Dendritic cell treated with granulocyte-macrophage colony-stimulating factor and Interleukin-4, amounts not matched to agents 40 ng/mL and 50 ng/mL, for 4 days (primary cell): ENCODE measurements at regions not wholly inside any gene's neighbourhood (a gene's known extent, or its start where the extent isn't known, plus 50 kb on each side); places are given as distances from the start of the nearest gene placed in this dataset.

Source experiments
- H3K27ac Mint-ChIP-seq: one replicate; pipeline ENCODE4 v1.8.0; 2022; ENCODE audit warnings: mild to moderate bottlenecking, mixed read lengths
- H3K27me3 Mint-ChIP-seq: one replicate; pipeline ENCODE4 v1.8.0; 2022; ENCODE audit warnings: mild to moderate bottlenecking, mixed read lengths
- H3K36me3 Mint-ChIP-seq: one replicate; pipeline ENCODE4 v1.8.0; 2022; ENCODE audit warnings: low read depth, mixed read lengths
- H3K4me1 Mint-ChIP-seq: one replicate; pipeline ENCODE4 v1.8.0; 2022; ENCODE audit warnings: low read depth, mixed read lengths
- H3K4me3 Mint-ChIP-seq: one replicate; pipeline ENCODE4 v1.8.0; 2022; ENCODE audit warnings: mild to moderate bottlenecking, moderate library complexity, mixed read lengths
- H3K9me3 Mint-ChIP-seq: one replicate; pipeline ENCODE4 v1.8.0; 2022; ENCODE audit warnings: mixed read lengths
- intact Hi-C: fragments of 100-400 bp; cut with micrococcal nuclease; formaldehyde crosslinking; loops from one replicate; pipeline ENCODE4 v1.15.0; 2022

DNA sequence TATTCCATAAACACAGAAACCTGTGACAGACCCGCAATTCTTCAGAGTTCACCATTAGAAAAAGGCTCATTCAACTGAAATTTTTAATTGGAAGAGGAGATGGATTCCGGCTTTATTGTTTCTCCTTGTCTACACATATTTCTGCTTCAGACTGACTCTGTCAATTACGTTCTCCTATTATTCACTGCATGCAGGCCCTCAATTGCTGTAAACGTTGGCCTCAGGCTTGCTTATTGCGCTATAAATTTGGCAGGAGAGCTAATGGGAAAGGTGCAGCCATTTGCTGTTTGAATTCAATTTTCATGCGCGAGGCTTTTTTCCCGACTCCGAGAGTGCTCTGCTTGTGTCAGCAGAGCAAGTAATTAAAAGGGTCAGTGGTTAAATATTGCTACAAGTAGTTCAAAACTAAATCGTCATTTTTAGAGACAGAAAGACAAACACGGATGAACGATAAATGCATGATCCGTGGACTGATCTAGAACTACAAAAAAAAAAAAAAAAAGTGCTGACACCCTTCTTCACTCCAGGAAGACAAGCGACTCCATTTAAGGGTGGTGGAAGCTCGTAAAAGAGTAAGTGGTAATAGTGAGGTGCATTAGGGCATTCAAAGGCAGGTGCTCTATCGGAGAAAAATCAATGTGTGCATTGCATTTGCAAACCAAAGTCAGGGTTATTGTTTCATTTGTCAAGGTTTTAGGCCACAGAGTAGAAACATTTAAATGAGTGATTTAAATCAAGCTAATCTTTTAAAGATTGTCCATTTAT lies 841.6 kb upstream of the FRG1 start:
- intact Hi-C loops, result no loop called here
- no peak overlapping the region for H3K4me3 Mint-ChIP-seq
- H3K4me1 Mint-ChIP-seq, result no peaks in the 10 kb centered on the region
- no peaks in the 10 kb centered on the region for H3K36me3 Mint-ChIP-seq
- peaks cover 25% of the 10 kb centered on the region for H3K9me3 Mint-ChIP-seq
- H3K27ac Mint-ChIP-seq, result no peak overlapping the region
- H3K27me3 Mint-ChIP-seq, result no peaks in the 10 kb centered on the region

DNA sequence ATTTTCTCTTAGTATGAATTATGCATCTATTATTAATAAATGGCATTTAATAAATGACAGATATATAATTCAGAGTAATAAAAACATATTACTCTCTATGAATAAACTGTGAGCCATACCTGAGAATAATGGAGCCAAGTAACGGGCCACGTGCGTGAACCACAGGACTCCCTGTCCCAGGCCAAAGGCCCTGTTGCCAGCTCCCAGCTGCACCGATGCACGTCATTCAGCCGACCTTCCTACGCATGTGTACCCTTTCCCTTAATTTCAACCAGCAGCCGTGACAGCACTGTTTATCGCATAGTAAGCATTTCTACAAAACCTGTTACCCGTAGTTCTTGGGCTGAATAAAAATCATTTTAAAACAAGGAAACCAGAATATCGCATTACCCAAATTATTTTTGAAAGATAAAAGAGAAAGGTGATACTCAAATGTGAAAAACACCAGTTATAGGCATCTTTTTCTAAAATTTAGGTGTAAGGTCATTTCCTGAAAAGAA lies 827.2 kb upstream of the FRG1 start:
- no peak overlapping the region for H3K27ac Mint-ChIP-seq
- intact Hi-C loops, result no loop called here
- H3K9me3 Mint-ChIP-seq, result no peaks in the 10 kb centered on the region
- H3K4me1 Mint-ChIP-seq, result no peaks in the 10 kb centered on the region
- no peaks in the 10 kb centered on the region for H3K36me3 Mint-ChIP-seq
- no peak overlapping the region for H3K4me3 Mint-ChIP-seq
- H3K27me3 Mint-ChIP-seq, result no peaks in the 10 kb centered on the region

GRCh38 chr4:189117426-189117825 lies 823.2 kb upstream of the FRG1 start:
- intact Hi-C loops, result no loop called here
- no peak overlapping the region for H3K27ac Mint-ChIP-seq
- H3K9me3 Mint-ChIP-seq, result no peaks in the 10 kb centered on the region
- no peaks in the 10 kb centered on the region for H3K4me1 Mint-ChIP-seq
- no peaks in the 10 kb centered on the region for H3K36me3 Mint-ChIP-seq
- H3K4me3 Mint-ChIP-seq, result no peak overlapping the region
- H3K27me3 Mint-ChIP-seq, result no peaks in the 10 kb centered on the region

DNA sequence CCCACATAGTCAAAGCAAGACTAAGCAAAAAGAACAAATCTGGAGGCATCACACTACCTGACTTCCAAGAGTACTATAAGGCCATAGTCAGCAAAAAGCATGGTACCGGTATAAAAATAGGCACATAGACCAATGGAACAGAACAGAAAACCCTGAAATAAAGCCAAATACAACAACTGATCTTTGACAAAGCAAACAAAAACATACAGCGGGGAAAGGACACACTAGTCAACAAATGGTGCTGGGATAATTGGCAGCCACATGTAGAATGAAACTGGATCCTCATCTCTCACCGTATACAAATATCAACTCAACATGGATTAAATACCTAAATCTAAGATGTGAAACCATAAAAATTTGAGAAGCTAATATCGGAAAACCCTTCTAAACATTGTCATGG lies 819.3 kb upstream of the FRG1 start:
- Mint-ChIP-seq H3K36me3 (no peaks in the 10 kb centered on the region), H3K9me3 (no peaks in the 10 kb centered on the region), H3K4me1 (no peaks in the 10 kb centered on the region), H3K27me3 (no peaks in the 10 kb centered on the region), H3K4me3 (no peak overlapping the region), H3K27ac (no peak overlapping the region)
- intact Hi-C loops, result no loop called here

- H3K36me3 Mint-ChIP-seq, result no peaks in the 10 kb centered on the region
- H3K9me3 Mint-ChIP-seq, result no peaks in the 10 kb centered on the region
- no peaks in the 10 kb centered on the region for H3K4me1 Mint-ChIP-seq
- no peak overlapping the region for H3K4me3 Mint-ChIP-seq
- H3K27ac Mint-ChIP-seq, result no peak overlapping the region
- intact Hi-C loops, result no loop called here
- no peaks in the 10 kb centered on the region for H3K27me3 Mint-ChIP-seq
These were observed 816.4 kb upstream of the FRG1 start for GRCh38 chr4:189124149-189124758.

DNA sequence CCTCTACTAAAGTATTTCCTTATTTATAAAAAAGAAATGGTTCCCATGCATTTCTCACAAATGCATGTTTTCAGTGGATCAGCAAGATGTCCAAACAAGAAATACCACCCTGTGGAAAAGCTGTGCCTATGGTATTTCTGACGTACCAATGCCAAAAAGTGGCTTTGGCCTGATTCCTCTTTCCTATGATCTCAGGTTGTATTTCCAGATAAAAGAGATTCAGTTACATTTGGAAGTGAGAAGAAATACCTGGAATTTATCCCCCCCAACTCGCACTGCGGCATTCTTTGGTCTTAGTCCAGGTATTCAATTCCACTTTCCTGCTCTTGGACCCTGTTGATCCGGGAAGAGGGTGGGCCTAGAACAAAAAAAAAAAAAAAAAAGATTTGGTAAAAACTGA lies 815.9 kb upstream of the FRG1 start:
- H3K27ac Mint-ChIP-seq, result no peak overlapping the region
- no peaks in the 10 kb centered on the region for H3K36me3 Mint-ChIP-seq
- no peaks in the 10 kb centered on the region for H3K27me3 Mint-ChIP-seq
- intact Hi-C loops, result no loop called here
- no peaks in the 10 kb centered on the region for H3K9me3 Mint-ChIP-seq
- no peak overlapping the region for H3K4me3 Mint-ChIP-seq
- no peaks in the 10 kb centered on the region for H3K4me1 Mint-ChIP-seq

DNA sequence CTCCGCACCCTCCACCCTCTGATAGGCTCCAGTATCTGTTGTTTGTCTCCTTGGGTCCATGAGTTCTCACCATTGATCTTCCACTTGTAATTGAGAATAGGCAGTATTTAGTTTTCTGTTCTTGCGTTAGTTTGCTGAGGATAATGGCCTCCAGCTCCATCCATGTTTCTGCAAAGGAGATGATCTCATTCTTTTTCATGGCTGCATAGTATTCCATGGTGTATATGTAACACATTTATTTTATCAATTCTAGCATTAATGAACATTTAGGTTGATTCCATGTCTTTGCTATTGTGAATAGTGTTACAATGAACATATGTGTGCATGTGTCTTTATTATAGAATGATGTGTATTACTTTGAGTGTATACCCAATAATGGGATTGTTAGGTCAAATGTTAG lies 814.6 kb upstream of the FRG1 start:
- no peaks in the 10 kb centered on the region for H3K4me1 Mint-ChIP-seq
- H3K9me3 Mint-ChIP-seq, result no peaks in the 10 kb centered on the region
- intact Hi-C loops, result no loop called here
- no peaks in the 10 kb centered on the region for H3K36me3 Mint-ChIP-seq
- H3K27me3 Mint-ChIP-seq, result no peaks in the 10 kb centered on the region
- no peak overlapping the region for H3K27ac Mint-ChIP-seq
- H3K4me3 Mint-ChIP-seq, result no peak overlapping the region

DNA sequence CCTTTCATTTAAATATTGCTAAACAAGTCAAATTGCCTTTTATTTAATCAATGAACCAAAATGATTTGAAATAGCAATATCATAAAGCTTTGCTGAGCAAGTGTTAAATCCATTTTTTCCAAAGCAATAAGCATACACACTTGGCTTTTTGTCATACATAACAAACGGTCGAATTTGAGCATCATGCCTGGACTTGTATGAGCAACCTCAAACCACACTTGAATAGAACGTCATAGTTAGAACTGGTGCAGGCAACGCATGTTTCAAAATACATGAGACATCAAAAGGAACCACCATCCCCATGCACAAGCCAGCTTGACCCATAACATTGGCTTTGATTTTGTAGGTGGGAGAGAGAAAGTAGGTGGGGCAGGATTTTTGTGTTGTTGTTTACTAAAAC lies 812.3 kb upstream of the FRG1 start:
- Mint-ChIP-seq H3K36me3 (no peaks in the 10 kb centered on the region), H3K27ac (no peak overlapping the region), H3K4me1 (no peaks in the 10 kb centered on the region), H3K9me3 (no peaks in the 10 kb centered on the region), H3K27me3 (no peaks in the 10 kb centered on the region), H3K4me3 (no peak overlapping the region)
- intact Hi-C loops, result no loop called here

DNA sequence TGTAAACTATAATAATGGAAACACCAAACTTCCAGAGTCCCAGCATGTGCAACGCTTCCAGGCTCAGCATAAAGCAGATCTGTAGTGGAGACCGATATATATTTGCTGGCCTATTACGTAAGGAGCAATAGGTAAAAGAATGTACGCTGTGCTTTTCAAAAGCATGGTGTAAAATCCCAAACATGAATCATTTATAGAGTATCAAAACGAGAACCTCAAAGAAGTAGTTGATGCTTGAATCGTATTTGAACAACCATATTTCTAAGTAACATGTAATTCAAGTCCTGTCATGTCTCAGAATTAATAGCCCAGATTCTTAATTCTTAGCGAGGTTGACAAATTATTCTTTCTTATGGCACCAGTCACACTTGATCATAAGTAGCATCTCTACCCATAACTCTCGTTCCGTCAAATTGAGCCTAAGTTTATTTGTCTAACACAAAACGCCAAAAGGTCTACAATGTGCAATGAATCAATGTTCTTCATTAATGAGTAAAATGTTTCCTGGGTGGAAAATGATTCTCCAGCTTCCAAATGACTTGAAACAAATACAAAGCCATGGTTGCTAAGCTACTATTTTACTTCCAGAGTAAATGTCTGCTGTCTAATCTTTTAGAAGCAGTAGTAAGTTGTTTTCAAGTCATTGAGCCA lies 811.5 kb upstream of the FRG1 start:
- no peak overlapping the region for H3K4me3 Mint-ChIP-seq
- intact Hi-C loops, result no loop called here
- no peaks in the 10 kb centered on the region for H3K27me3 Mint-ChIP-seq
- H3K36me3 Mint-ChIP-seq, result no peaks in the 10 kb centered on the region
- H3K9me3 Mint-ChIP-seq, result no peaks in the 10 kb centered on the region
- H3K4me1 Mint-ChIP-seq, result no peaks in the 10 kb centered on the region
- H3K27ac Mint-ChIP-seq, result no peak overlapping the region

DNA sequence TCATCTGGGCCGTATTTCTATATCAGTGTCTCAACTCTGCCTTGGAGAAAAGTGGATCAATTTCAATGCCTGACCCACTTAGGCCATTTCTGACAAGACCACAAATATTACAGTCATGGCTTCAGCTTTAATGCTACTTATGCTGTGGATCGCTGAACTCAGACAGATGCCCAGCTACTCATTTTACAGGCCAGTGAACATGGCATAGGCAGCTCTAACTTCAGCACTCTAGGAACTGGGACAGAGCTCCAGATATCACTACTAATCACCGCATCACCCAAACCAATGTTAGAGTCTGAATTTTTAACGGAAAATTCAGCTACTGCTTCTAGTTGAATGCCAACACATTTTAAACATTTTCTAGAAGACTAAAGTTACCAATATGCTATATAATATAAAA lies 809.6 kb upstream of the FRG1 start:
- H3K27me3 Mint-ChIP-seq, result no peaks in the 10 kb centered on the region
- no peaks in the 10 kb centered on the region for H3K36me3 Mint-ChIP-seq
- H3K4me1 Mint-ChIP-seq, result no peaks in the 10 kb centered on the region
- no peak overlapping the region for H3K4me3 Mint-ChIP-seq
- H3K9me3 Mint-ChIP-seq, result peaks cover 10% of the 10 kb centered on the region
- intact Hi-C loops, result no loop called here
- H3K27ac Mint-ChIP-seq, result no peak overlapping the region

GRCh38 chr4:189136462-189136861 lies 804.2 kb upstream of the FRG1 start:
- H3K27ac Mint-ChIP-seq, result no peak overlapping the region
- H3K36me3 Mint-ChIP-seq, result no peaks in the 10 kb centered on the region
- peaks cover 18% of the 10 kb centered on the region for H3K9me3 Mint-ChIP-seq
- no peaks in the 10 kb centered on the region for H3K27me3 Mint-ChIP-seq
- H3K4me1 Mint-ChIP-seq, result no peaks in the 10 kb centered on the region
- H3K4me3 Mint-ChIP-seq, result no peak overlapping the region
- intact Hi-C loops, result no loop called here

DNA sequence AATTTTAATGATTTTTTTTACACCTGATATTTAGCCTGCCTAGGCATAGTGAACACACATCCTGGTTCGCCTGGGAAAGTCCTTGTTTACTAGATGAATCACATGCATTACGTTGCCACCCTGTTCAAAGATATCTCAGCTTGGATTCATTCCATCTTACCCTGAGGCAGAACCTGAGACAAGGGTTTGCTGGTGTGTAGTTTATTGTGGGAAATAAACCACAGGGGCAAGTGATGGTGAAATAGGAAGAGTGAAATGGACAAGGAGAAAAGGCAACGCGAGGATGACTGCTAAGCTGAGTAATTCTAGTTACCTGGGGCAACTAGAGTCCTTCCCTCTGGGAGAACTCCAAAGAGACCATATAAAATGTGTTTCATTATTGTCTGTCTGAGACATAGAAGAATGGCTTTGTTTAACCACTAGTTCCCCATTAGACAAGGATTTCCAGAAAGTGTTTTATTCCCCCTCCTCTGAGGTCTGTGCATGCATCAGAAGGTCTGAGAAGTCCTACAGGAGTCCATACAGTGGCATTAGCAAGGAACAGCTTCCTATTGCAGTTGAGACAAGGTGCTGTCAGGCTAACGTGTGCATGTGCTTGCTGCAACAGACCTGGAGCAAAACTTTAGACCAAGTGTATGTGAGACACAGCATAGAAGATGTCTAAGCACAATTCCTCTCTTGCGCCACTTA lies 797.3 kb upstream of the FRG1 start:
- no peak overlapping the region for H3K27ac Mint-ChIP-seq
- no peaks in the 10 kb centered on the region for H3K4me1 Mint-ChIP-seq
- intact Hi-C loops, result no loop called here
- H3K27me3 Mint-ChIP-seq, result no peaks in the 10 kb centered on the region
- peaks cover 11% of the 10 kb centered on the region for H3K9me3 Mint-ChIP-seq
- H3K36me3 Mint-ChIP-seq, result no peaks in the 10 kb centered on the region
- H3K4me3 Mint-ChIP-seq, result no peak overlapping the region

GRCh38 chr4:189147005-189147929 lies 793.4 kb upstream of the FRG1 start:
- peaks cover 22% of the 10 kb centered on the region for H3K9me3 Mint-ChIP-seq
- H3K27me3 Mint-ChIP-seq, result no peaks in the 10 kb centered on the region
- no peak overlapping the region for H3K4me3 Mint-ChIP-seq
- no peaks in the 10 kb centered on the region for H3K36me3 Mint-ChIP-seq
- no peak overlapping the region for H3K27ac Mint-ChIP-seq
- intact Hi-C loops, result no loop called here
- no peaks in the 10 kb centered on the region for H3K4me1 Mint-ChIP-seq
